ENCODE measurements at regions not wholly inside any gene's neighbourhood (a gene's known extent, or its start where the extent isn't known, plus 50 kb on each side); places are given as distances from the start of the nearest gene placed in this dataset.

DNA sequence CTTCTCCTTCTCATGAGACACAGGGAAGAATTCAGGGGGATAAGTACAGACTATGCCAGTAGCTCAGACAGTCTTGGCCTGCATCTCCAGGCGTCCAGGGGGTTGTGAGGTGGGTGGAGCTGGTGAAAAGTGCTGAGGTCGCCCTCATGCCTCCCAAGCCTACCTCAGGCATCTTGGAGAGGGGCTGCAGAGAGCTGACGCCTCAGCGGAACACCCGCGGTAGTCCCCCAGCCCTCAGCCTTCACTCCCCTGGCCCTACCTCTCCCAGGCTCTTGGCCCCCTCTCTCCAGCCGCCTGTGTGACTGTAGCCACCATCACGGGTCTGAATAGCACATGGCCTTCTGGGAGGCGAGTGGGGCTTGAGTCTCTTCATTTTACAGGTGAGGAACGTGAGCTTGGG is 59.8 kb upstream of the DLK1 start:
- no peak for TF ChIP-seq POLR2AphosphoS5 (IDR thresholded peaks at IDR 0.05; ENCODE audit: insufficient read depth in 1 of 2, low read depth in 1 of 2)
- TF ChIP-seq, protein P1, sequence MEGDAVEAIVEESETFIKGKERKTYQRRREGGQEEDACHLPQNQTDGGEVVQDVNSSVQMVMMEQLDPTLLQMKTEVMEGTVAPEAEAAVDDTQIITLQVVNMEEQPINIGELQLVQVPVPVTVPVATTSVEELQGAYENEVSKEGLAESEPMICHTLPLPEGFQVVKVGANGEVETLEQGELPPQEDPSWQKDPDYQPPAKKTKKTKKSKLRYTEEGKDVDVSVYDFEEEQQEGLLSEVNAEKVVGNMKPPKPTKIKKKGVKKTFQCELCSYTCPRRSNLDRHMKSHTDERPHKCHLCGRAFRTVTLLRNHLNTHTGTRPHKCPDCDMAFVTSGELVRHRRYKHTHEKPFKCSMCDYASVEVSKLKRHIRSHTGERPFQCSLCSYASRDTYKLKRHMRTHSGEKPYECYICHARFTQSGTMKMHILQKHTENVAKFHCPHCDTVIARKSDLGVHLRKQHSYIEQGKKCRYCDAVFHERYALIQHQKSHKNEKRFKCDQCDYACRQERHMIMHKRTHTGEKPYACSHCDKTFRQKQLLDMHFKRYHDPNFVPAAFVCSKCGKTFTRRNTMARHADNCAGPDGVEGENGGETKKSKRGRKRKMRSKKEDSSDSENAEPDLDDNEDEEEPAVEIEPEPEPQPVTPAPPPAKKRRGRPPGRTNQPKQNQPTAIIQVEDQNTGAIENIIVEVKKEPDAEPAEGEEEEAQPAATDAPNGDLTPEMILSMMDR (IDR thresholded peaks at IDR 0.05), result no peak
- no peak for TF ChIP-seq POLR2A (IDR thresholded peaks at IDR 0.05)

Measured in vagina (tissue), 2 donors.